ENCODE measurements at regions not wholly inside any gene's neighbourhood (a gene's known extent, or its start where the extent isn't known, plus 50 kb on each side); places are given as distances from the start of the nearest gene placed in this dataset.

DNA sequence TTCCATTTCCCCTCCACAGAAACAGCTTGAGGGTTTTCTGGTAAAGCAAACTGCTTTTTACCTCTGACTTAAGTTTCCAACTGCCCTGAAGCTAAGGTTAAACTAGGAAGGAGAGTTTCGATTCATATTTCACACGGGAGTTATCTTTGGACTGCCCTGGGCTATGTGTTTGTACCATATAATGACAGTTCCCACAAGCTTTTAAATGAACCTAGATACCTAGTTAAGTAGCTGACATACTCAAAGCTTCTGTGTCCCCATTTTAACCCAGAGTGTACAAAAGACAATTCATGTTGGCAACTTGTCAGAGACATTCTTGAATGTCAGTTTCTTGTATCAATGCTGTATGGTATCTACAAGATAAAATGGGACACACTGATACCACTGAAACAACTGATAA is 1296.6 kb upstream of the IGFBP7 start:
- H3K4me3 ChIP-seq (ENCODE audit: low read depth, low read length), result no peak overlapping the region
- TF ChIP-seq, protein P1, sequence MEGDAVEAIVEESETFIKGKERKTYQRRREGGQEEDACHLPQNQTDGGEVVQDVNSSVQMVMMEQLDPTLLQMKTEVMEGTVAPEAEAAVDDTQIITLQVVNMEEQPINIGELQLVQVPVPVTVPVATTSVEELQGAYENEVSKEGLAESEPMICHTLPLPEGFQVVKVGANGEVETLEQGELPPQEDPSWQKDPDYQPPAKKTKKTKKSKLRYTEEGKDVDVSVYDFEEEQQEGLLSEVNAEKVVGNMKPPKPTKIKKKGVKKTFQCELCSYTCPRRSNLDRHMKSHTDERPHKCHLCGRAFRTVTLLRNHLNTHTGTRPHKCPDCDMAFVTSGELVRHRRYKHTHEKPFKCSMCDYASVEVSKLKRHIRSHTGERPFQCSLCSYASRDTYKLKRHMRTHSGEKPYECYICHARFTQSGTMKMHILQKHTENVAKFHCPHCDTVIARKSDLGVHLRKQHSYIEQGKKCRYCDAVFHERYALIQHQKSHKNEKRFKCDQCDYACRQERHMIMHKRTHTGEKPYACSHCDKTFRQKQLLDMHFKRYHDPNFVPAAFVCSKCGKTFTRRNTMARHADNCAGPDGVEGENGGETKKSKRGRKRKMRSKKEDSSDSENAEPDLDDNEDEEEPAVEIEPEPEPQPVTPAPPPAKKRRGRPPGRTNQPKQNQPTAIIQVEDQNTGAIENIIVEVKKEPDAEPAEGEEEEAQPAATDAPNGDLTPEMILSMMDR (conservative IDR thresholded peaks at IDR 0.05; ENCODE audit: low read depth, low read length), result no peak
- no peak for DNase-seq (ENCODE audit: low read depth)

DNA sequence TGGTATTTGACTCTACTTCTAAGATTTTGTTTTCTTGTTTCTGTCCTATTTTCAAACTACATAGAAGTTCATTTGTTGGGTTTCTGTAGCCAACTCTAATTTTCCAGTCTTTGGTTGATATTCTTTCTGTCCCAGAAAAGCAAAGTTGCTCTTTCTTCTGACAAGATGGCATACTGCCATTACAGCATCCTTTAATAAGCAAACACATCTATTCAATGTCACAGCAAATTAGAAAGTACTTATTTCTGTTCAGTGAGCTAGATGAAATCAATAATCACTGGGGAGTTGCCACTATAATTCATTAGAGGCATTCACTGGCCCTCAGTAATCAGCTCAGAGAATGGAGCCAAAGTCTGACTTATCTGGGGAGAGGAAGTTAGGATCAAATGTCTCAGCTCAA is 1258.0 kb upstream of the IGFBP7 start:
- TF ChIP-seq, protein P1 (conservative IDR thresholded peaks at IDR 0.05; ENCODE audit: low read depth, low read length), result no peak
- H3K4me3 ChIP-seq (ENCODE audit: low read depth, low read length), result no peak overlapping the region
- DNase-seq (ENCODE audit: low read depth), result no peak

DNA sequence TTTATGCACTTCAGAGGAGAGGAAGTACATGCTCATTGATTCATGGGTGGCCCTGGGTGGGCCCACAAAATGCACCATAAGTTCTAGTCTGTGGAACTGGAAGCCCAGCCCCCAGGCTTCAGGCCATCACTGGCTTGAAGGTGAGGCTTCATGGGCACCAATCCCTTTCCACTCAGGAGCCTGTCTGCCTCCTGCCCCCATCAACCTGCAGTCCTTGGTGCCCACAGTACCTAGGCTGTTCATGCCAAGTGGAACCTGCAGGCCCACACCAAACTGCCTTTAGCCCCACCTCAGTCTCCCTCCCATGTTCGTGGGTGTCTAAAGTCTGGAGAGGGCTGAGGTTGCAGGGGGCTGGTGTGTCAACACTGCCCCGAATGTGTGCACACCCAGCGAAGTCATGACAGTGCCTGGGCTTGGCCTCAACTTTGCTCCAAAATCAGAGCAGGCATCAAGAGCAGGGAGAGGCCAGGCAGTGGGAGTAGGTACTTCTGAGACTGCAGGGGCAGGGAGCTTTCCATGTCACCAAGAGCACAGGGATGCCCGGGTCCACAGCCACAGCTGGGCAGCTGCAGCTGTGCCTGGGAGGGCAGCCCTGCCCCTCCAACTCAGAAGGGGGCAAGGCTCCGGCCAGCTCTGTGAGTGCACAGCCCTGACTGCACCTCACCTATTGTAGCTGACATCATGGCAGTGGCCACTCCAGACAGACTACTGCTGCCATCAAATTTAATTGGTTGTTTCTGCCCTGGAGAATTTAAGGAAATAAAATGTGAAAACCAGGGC is 1250.4 kb upstream of the IGFBP7 start:
- DNase-seq (ENCODE audit: low read depth), result no peak
- TF ChIP-seq, protein P1 (conservative IDR thresholded peaks at IDR 0.05; ENCODE audit: low read depth, low read length), result no peak
- no peak overlapping the region for H3K4me3 ChIP-seq (ENCODE audit: low read depth, low read length)

DNA sequence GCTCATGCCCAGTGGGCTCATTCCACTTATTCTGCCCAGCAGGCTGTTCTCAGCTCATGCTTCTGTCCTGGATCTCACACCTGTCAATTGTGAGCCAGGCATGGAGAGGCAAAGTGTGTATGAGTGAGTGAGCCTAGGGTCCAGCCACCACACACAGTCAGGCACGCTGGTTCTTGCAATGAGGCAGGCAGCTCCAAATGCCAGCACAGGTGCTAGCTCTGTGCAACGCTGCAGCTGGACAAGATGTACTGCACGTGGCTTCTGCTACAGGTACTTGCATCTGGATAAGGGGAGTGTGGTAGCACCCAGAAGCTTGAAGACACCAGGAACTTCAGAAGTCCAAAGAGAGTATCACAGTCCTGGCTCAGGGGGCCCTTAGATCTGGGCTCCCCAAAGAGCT is 1249.4 kb upstream of the IGFBP7 start:
- no peak for DNase-seq (ENCODE audit: low read depth)
- no peak overlapping the region for H3K4me3 ChIP-seq (ENCODE audit: low read depth, low read length)
- TF ChIP-seq, protein P1 (conservative IDR thresholded peaks at IDR 0.05; ENCODE audit: low read depth, low read length), result no peak

DNA sequence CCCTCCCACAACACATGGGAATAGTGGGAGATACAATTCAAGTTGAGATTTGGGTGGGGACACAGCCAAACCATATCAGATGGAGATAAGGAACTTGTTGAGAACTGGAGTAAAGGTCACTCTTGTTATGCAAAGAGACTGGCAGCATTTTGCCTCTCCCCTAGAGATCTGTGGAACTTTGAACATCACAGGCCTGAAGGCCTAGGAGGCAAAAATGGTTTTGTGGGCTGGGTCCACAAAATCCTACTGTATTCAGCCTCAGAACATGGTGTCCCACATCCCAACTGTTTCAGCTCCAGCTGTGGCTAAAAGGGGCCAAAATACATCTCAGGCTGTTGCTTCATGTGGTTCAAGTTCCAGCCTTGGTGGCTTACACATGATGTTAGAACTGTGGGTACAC is 1247.8 kb upstream of the IGFBP7 start:
- no peak for DNase-seq (ENCODE audit: low read depth)
- no peak overlapping the region for H3K4me3 ChIP-seq (ENCODE audit: low read depth, low read length)
- TF ChIP-seq, protein P1 (conservative IDR thresholded peaks at IDR 0.05; ENCODE audit: low read depth, low read length), result no peak

DNA sequence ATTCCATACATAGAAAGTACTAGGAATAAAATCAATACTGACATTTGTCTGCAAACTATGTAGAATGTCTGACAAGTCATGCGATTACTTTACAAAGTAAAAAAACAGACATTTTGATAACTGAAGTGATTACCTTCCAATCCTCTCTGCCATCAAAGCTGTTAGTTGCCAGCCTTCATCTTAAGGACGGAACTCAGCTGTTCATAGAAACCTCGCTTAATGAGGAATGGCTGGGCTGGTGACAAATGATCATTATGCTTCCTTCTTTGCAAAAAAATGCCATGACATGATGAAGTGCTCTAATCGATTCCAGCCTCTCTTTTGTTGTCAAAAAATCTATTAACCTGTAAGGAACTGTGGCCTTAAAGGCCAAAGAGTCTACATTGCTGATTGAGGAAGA is 1214.9 kb upstream of the IGFBP7 start:
- TF ChIP-seq, protein P1 (conservative IDR thresholded peaks at IDR 0.05; ENCODE audit: low read depth, low read length), result no peak
- no peak overlapping the region for H3K4me3 ChIP-seq (ENCODE audit: low read depth, low read length)
- DNase-seq (ENCODE audit: low read depth), result no peak

DNA sequence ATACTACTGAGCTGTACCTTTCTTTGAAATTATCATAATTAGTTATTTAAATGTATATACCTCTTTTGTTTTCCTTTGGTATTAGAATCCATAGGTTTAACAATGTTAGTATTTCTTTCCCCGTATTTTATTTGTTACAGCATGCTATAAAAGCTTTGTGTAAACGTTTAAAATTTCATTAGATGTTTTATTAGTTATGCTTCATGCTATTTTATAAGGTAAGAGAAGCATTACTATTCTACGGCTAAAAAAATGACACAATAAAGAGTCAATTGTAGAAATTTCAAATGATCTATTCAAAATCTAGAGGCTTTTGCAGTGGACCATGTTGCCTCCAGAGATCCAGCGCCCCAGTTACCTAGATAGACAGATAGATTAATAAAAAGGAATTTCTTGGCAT is 1203.3 kb upstream of the IGFBP7 start:
- DNase-seq (ENCODE audit: low read depth), result no peak
- TF ChIP-seq, protein P1 (conservative IDR thresholded peaks at IDR 0.05; ENCODE audit: low read depth, low read length), result no peak
- H3K4me3 ChIP-seq (ENCODE audit: low read depth, low read length), result no peak overlapping the region
